Heart right ventricle (tissue), 16 donors: ENCODE measurements at regions not wholly inside any gene's neighbourhood (a gene's known extent, or its start where the extent isn't known, plus 50 kb on each side); places are given as distances from the start of the nearest gene placed in this dataset.

Source experiments
- ATAC-seq, 8 donors: fragments of 200-7000 bp; cut with Tn5 transposase; one replicate each; pipeline ENCODE4 v1.9.1; 2020; ENCODE audit warnings: mild to moderate bottlenecking in 8 of 8, moderate library complexity in 8 of 8, moderate number of reproducible peaks in 1 of 8
- DNase-seq, 2 donors: peaks; one replicate each; pipeline ENCODE4 v3.0.0-alpha.2; 2020
- H3K27ac ChIP-seq, 10 donors: fragments of 200-600 bp; sonication (generic) in 2 of 10; one replicate each; pipeline versions ENCODE4 v1.5.0 to v1.8.0; 2020 to 2022; ENCODE audit warnings: mild to moderate bottlenecking in 3 of 10
- H3K27me3 ChIP-seq, 7 donors: fragments of 200-600 bp; one replicate each; pipeline ENCODE4 v1.8.0; 2021 to 2022; ENCODE audit warnings: mild to moderate bottlenecking in 2 of 7
- H3K36me3 ChIP-seq, 9 donors: fragments of 200-600 bp; sonication (generic) in 1 of 9; one replicate each; pipeline versions ENCODE4 v1.5.0 to v1.8.0; 2020 to 2022; ENCODE audit warnings: mild to moderate bottlenecking in 2 of 9
- H3K4me1 ChIP-seq, 9 donors: fragments of 200-600 bp; sonication (generic) in 1 of 9; one replicate each; pipeline versions ENCODE4 v1.5.0 to v1.8.0; 2020 to 2022; ENCODE audit warnings: mild to moderate bottlenecking in 4 of 9
- H3K4me3 ChIP-seq, 10 donors: fragments of 200-600 bp; sonication (generic) in 2 of 10; one replicate each; pipeline versions ENCODE4 v1.5.0 to v1.8.0; 2020 to 2022; ENCODE audit warnings: mild to moderate bottlenecking in 7 of 10, moderate library complexity in 2 of 10
- H3K9me3 ChIP-seq, 11 donors: fragments of 200-600 bp in 10 of 11; sonication (generic) in 2 of 11; one replicate each; pipeline versions ENCODE4 v1.5.0 to v1.8.0; 2013 to 2022; ENCODE audit warnings: mild to moderate bottlenecking in 2 of 11, control low read depth in 1 of 11, moderate library complexity in 1 of 11
- CTCF ChIP-seq, 9 donors: fragments of 200-600 bp; sonication (generic) in 2 of 9; IDR thresholded peaks; one replicate each; pipeline versions ENCODE4 v1.5.0 to v1.8.0; 2021 to 2022; ENCODE audit warnings: antibody characterized with exemption in 9 of 9, mild to moderate bottlenecking in 5 of 9, moderate library complexity in 1 of 9
- WGBS, 2 donors: extraction: QIAGEN DNeasy Blood & Tissue Kit; methylation state at CpG; one replicate each; pipeline ENCODE4 v1.1.7; 2013; ENCODE audit warnings: inconsistent platforms in 1 of 2; 5-methylcytosine and 5-hydroxymethylcytosine counted together
- intact Hi-C, 10 donors: fragments of 100-400 bp; cut with DNase I; formaldehyde crosslinking; loops; one replicate each; pipeline versions ENCODE4 v1.11.1 to v1.14.2; 2022
- donor health status: Arrhythmogenic right ventricular cardiomyopathy.
- donor health status: ischemic (EF 13 %, LVEDD 7.1; RV severe dilation, severe dysfunction).
- donor health status: healthy with polysubstance abuse.
- donor health status: DM: no; HTN: yes; CAD: no.
- donor health status: DM: no; HTN: no; CAD: no.
- donor health status: ischemic (EF 25% LVEDD 6.9; RV normal size, moderate dysfunction).
- donor health status: ischemic (EF 25% LVEDD 5.7; RV mildly dilated, moderate dysfunction).
- donor health status: healthy.
- donor health status: DM: yes; HTN: yes; CAD: no.
- donor health status: Ischemic cardiomyopathy.
- donor health status: ischemic (EF 35%, LVEDD 5.7; RV mildly dilated, moderate dysfunction).
- donor health status: nonischemic (EF 11% LVEDD 7.7; RV severe dilation, severe dysfunction).
- donor health status: DM: yes; HTN: yes; CAD: no.
- donor health status: PGD.
- donor health status: ischemic (EF 29% LVEDD 5.4; RV normal size, mild dysfunction).
- donor health status: nonischemic (EF 23%, LVEDD 6.1; RV moderate dilation, normal function).

GRCh38 chr10:88219753-88220152 lies 356.3 kb downstream of the PTEN start:
- ATAC-seq (no peak), DNase-seq (no peak)
- Histone ChIP-seq H3K36me3 (no peaks in the 10 kb centered on the region), H3K27me3 (no peaks in the 10 kb centered on the region), H3K27ac (no peak overlapping the region), H3K4me1 (peaks cover 0 to 6% (median 0%) of the 10 kb centered on the region in 9 donors), H3K4me3 (no peak overlapping the region), H3K9me3 (no peaks in the 10 kb centered on the region)
- TF ChIP-seq CTCF (IDR thresholded peaks at IDR 0.05), result no peak
- intact Hi-C loops, result loop anchor here in 2 of 10 donors (10.0 kb wide), 2 partner anchors 55 to 175 kb away; no protein-coding TSS in a partner anchor
- 79 to 89% methylated on average over 2 of the region's 2 CpGs for WGBS, 2 donors

- ATAC-seq, result no peak
- Histone ChIP-seq H3K27me3 (no peaks in the 10 kb centered on the region), H3K9me3 (no peaks in the 10 kb centered on the region), H3K27ac (no peak overlapping the region), H3K4me3 (no peak overlapping the region), H3K4me1 (peaks cover 0 to 15% (median 7%) of the 10 kb centered on the region in 9 donors), H3K36me3 (no peaks in the 10 kb centered on the region)
- DNase-seq, result no peak
- no peak for TF ChIP-seq CTCF (IDR thresholded peaks at IDR 0.05)
- intact Hi-C loops, result loop anchor here in 2 of 10 donors (10.0 kb wide), 2 partner anchors 56 to 176 kb away; no protein-coding TSS in a partner anchor
- WGBS, 2 donors, result 79% methylated on average over 6 of the region's 6 CpGs
Observed at GRCh38 chr10:88221010-88221973, 357.9 kb downstream of the PTEN start.

GRCh38 chr10:88222881-88223280 lies 359.5 kb downstream of the PTEN start:
- Histone ChIP-seq H3K36me3 (no peaks in the 10 kb centered on the region), H3K4me3 (no peak overlapping the region), H3K9me3 (no peaks in the 10 kb centered on the region), H3K27me3 (no peaks in the 10 kb centered on the region), H3K4me1 (peaks cover 1 to 30% (median 23%) of the 10 kb centered on the region in 9 donors), H3K27ac (no peak overlapping the region)
- no peak for TF ChIP-seq CTCF (IDR thresholded peaks at IDR 0.05)
- DNase-seq, result no peak
- intact Hi-C loops, result loop anchor here in 2 of 10 donors (10.0 kb wide), 2 partner anchors 58 to 178 kb away; no protein-coding TSS in a partner anchor
- 90 to 93% methylated on average over 1 of the region's 1 CpG for WGBS, 2 donors
- ATAC-seq, result no peak
